GM23338 (cell line): ENCODE measurements at regions not wholly inside any gene's neighbourhood (a gene's known extent, or its start where the extent isn't known, plus 50 kb on each side); places are given as distances from the start of the nearest gene placed in this dataset.

Experiments used
- ATAC-seq: fragments of 200-7000 bp; cut with Tn5 transposase; 3 replicates; pipeline ENCODE4 v1.9.1; 2020
- DNase-seq: peaks from one replicate; pipeline ENCODE4 v3.0.0-alpha.2; 2015; ENCODE audit warnings: low spot score
- H2AFZ ChIP-seq: fragments of 200-600 bp; sonication (generic); 2 replicates; pipeline ENCODE4 v1.8.0; 2016; ENCODE audit warnings: antibody characterized with exemption, mild to moderate bottlenecking, moderate library complexity
- H3F3A ChIP-seq: fragments of 200-600 bp; sonication (generic); replicated peaks from 2 replicates; pipeline ENCODE4 v1.8.0; 2017; ENCODE audit warnings: antibody characterized with exemption, mixed run types, low read depth
- H3K27ac ChIP-seq: fragments of 200-600 bp; sonication (generic); 2 replicates; pipeline ENCODE4 v1.6.1; 2016; ENCODE audit warnings: low read depth
- H3K27me3 ChIP-seq: fragments of 200-600 bp; sonication (generic); 2 replicates; pipeline ENCODE4 v1.8.0; 2016; ENCODE audit warnings: mild to moderate bottlenecking, mixed run types, moderate library complexity; ENCODE audit not compliant: insufficient read depth
- H3K36me3 ChIP-seq: fragments of 200-600 bp; sonication (generic); 2 replicates; pipeline ENCODE4 v1.8.0; 2016; ENCODE audit warnings: mild to moderate bottlenecking; ENCODE audit not compliant: insufficient read depth
- H3K4me1 ChIP-seq: fragments of 200-600 bp; sonication (generic); 2 replicates; pipeline ENCODE4 v1.8.0; 2016; ENCODE audit warnings: mild to moderate bottlenecking, moderate library complexity; ENCODE audit not compliant: insufficient read depth
- H3K4me2 ChIP-seq: fragments of 200-600 bp; sonication (generic); 2 replicates; pipeline ENCODE4 v1.7.1; 2017; ENCODE audit warnings: mixed run types
- H3K4me3 ChIP-seq: fragments of 200-600 bp; sonication (generic); 2 replicates; pipeline ENCODE4 v1.6.1; 2016; ENCODE audit warnings: mixed run types
- H3K79me2 ChIP-seq: fragments of 200-600 bp; sonication (generic); replicated peaks from 2 replicates; pipeline ENCODE4 v1.8.0; 2017; ENCODE audit warnings: mild to moderate bottlenecking; ENCODE audit not compliant: insufficient read depth
- H3K9me2 ChIP-seq: fragments of 200-600 bp; sonication (generic); 2 replicates; pipeline ENCODE4 v1.8.0; 2017; ENCODE audit not compliant: insufficient read depth
- H4K20me1 ChIP-seq: fragments of 200-600 bp; sonication (generic); replicated peaks from 2 replicates; pipeline ENCODE4 v1.8.0; 2017; ENCODE audit warnings: mild to moderate bottlenecking; ENCODE audit not compliant: insufficient read depth
- H3K27ac Mint-ChIP-seq: 2 replicates; pipeline ENCODE4 v1.8.0; 2020; ENCODE audit warnings: inconsistent platforms, mild to moderate bottlenecking, moderate library complexity, mixed read lengths
- H3K27me3 Mint-ChIP-seq: 3 replicates; pipeline ENCODE4 v1.8.0; 2022; ENCODE audit warnings: low read depth, mild to moderate bottlenecking, moderate library complexity, mixed read lengths, inconsistent platforms; ENCODE audit not compliant: insufficient read depth, poor library complexity
- H3K36me3 Mint-ChIP-seq: 3 replicates; pipeline ENCODE4 v1.8.0; 2021; ENCODE audit warnings: low read depth, mild to moderate bottlenecking, inconsistent platforms, moderate library complexity, mixed read lengths
- H3K4me1 Mint-ChIP-seq: 3 replicates; pipeline ENCODE4 v1.8.0; 2020; ENCODE audit warnings: mild to moderate bottlenecking, inconsistent platforms, mixed read lengths
- H3K4me3 Mint-ChIP-seq: 3 replicates; pipeline ENCODE4 v1.8.0; 2021; ENCODE audit warnings: moderate library complexity, mild to moderate bottlenecking, inconsistent platforms, mixed read lengths
- H3K9me3 Mint-ChIP-seq: 3 replicates; pipeline ENCODE4 v1.8.0; 2020; ENCODE audit warnings: moderate library complexity, mild to moderate bottlenecking, inconsistent platforms, mixed read lengths
- EZH2 ChIP-seq: fragments of 200-600 bp; sonication (generic); IDR thresholded peaks from one replicate; pipeline ENCODE4 v1.8.0; 2017; ENCODE audit warnings: antibody characterized with exemption, mild to moderate bottlenecking, low read depth; ENCODE audit not compliant: unreplicated experiment
- JUNB ChIP-seq: IDR thresholded peaks from one replicate; pipeline ENCODE4 v1.6.1; 2016; ENCODE audit warnings: antibody characterized with exemption; ENCODE audit not compliant: unreplicated experiment
- NANOG ChIP-seq: IDR thresholded peaks from 2 replicates; pipeline ENCODE4 v1.6.1; 2016; ENCODE audit warnings: antibody characterized with exemption, borderline replicate concordance
- REST ChIP-seq: IDR thresholded peaks from one replicate; pipeline ENCODE4 v1.6.1; 2018; ENCODE audit warnings: antibody characterized with exemption; ENCODE audit not compliant: unreplicated experiment
- ZNF331 ChIP-seq: fragments of 250-450 bp; sonication (Bioruptor Pico); IDR thresholded peaks from 2 replicates; pipeline ENCODE4 v1.5.0; 2020; ENCODE audit warnings: low read depth, mild to moderate bottlenecking, moderate library complexity
- ZNF462 ChIP-seq: fragments of 250-450 bp; sonication (Bioruptor Pico); IDR thresholded peaks from 2 replicates; pipeline ENCODE4 v1.5.0; 2020; ENCODE audit warnings: mild to moderate bottlenecking, moderate library complexity
- TF ChIP-seq, protein P1 (sequence below): IDR thresholded peaks from 2 replicates; pipeline ENCODE4 v1.6.1; 2016; ENCODE audit warnings: antibody characterized with exemption
- TF ChIP-seq, protein P2 (sequence below), 2 experiments: fragments of 200-600 bp in 1 of 2; sonication (generic) in 1 of 2; conservative IDR thresholded peaks; 2 replicates each; pipeline versions ENCODE4 v1.5.1 to v1.6.1; 2016 to 2017; ENCODE audit warnings: antibody characterized with exemption in 2 of 2, low read depth in 2 of 2, mild to moderate bottlenecking in 2 of 2, moderate library complexity in 1 of 2

GRCh38 chr7:113639221-113639620, 279.6 kb downstream of the PPP1R3A start (continued):
- no peak for TF ChIP-seq JUNB
- TF ChIP-seq, protein P1, sequence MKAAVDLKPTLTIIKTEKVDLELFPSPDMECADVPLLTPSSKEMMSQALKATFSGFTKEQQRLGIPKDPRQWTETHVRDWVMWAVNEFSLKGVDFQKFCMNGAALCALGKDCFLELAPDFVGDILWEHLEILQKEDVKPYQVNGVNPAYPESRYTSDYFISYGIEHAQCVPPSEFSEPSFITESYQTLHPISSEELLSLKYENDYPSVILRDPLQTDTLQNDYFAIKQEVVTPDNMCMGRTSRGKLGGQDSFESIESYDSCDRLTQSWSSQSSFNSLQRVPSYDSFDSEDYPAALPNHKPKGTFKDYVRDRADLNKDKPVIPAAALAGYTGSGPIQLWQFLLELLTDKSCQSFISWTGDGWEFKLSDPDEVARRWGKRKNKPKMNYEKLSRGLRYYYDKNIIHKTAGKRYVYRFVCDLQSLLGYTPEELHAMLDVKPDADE = no peak
- TF ChIP-seq REST = no peak
- TF ChIP-seq NANOG = no peak

DNA sequence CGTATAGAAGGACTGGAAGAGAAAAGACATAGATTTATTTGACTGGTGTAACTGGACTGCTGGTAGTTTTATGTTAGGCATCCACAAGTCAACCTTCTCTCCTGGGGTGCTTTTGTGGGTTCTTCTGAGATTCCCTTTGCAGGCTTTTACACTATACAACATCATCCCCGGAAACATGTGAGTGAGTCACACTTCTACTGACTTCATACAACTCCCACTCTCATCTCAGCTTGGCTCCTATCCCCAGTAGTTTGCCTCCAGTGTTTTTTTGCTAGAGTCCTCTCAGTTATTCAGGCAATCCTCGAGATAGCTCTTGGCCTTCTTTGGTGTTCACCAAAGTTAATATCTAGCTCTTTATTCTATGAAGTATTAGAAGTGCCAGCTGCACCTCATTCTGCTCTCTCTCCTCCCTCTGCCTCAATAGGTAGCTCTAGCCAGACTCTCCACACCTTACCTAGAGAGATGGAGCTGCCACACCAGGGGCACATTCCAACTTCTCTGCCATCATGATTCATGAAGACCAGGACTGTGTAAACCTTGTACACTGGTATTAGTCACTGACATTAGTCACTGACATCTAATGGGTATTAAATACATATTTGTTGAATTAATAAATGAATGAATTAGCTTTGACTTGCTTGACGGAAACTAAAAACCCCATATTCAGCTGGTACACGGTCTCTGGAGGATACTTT, 281.9 kb downstream of the PPP1R3A start:
- Histone ChIP-seq H2AFZ (no peak overlapping the region), H3K9me2 (0 out of 2 replicates have a peak, but pooled peaks cover 1% of the 10 kb centered on the region), H4K20me1 (no peaks in the 10 kb centered on the region), H3F3A (no peaks in the 10 kb centered on the region), H3K27me3 (no peaks in the 10 kb centered on the region), H3K4me2 (no peak overlapping the region), H3K79me2 (no peaks in the 10 kb centered on the region), H3K4me1 (no peaks in the 10 kb centered on the region), H3K36me3 (no peaks in the 10 kb centered on the region), H3K27ac (no peak overlapping the region), H3K4me3 (no peak overlapping the region)
- no peak overlapping the region for H3K27ac Mint-ChIP-seq
- H3K9me3 Mint-ChIP-seq = peaks cover 8% of the 10 kb centered on the region
- H3K27me3 Mint-ChIP-seq = peaks cover 1% of the 10 kb centered on the region
- no peak overlapping the region for H3K4me3 Mint-ChIP-seq
- no peaks in the 10 kb centered on the region for H3K4me1 Mint-ChIP-seq
- DNase-seq (no peak), ATAC-seq (no peak)
- H3K36me3 Mint-ChIP-seq = no peaks in the 10 kb centered on the region
- TF ChIP-seq ZNF331 (CRISPR knock-in tag) (no peak), NANOG (no peak), ZNF462 (no peak), EZH2 (no peak)
- TF ChIP-seq, protein P2, sequence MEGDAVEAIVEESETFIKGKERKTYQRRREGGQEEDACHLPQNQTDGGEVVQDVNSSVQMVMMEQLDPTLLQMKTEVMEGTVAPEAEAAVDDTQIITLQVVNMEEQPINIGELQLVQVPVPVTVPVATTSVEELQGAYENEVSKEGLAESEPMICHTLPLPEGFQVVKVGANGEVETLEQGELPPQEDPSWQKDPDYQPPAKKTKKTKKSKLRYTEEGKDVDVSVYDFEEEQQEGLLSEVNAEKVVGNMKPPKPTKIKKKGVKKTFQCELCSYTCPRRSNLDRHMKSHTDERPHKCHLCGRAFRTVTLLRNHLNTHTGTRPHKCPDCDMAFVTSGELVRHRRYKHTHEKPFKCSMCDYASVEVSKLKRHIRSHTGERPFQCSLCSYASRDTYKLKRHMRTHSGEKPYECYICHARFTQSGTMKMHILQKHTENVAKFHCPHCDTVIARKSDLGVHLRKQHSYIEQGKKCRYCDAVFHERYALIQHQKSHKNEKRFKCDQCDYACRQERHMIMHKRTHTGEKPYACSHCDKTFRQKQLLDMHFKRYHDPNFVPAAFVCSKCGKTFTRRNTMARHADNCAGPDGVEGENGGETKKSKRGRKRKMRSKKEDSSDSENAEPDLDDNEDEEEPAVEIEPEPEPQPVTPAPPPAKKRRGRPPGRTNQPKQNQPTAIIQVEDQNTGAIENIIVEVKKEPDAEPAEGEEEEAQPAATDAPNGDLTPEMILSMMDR (conservative IDR thresholded peaks at IDR 0.05; ENCODE audit: low read depth in 2 of 2) = no peak
